NCI-H1417 (cell line): ENCODE measurements at regions not wholly inside any gene's neighbourhood (a gene's known extent, or its start where the extent isn't known, plus 50 kb on each side); places are given as distances from the start of the nearest gene placed in this dataset.
"Not testable (repeated sequence)": the region's sequence is repeated elsewhere in the genome, so short reads cannot be mapped to it uniquely, and the experiment has no call there.

ENCODE experiments used
- DNase-seq, 3 experiments: peaks; one replicate each; lab custom pipeline; 2025; lab: John Stamatoyannopoulos, UW

GRCh38 chr5:84961193-84961592 lies 576.5 kb upstream of the EDIL3 start:
- DNase-seq: no peak

- no peak for DNase-seq
Measured at GRCh38 chr5:84961903-84962302, 577.2 kb upstream of the EDIL3 start.

DNA sequence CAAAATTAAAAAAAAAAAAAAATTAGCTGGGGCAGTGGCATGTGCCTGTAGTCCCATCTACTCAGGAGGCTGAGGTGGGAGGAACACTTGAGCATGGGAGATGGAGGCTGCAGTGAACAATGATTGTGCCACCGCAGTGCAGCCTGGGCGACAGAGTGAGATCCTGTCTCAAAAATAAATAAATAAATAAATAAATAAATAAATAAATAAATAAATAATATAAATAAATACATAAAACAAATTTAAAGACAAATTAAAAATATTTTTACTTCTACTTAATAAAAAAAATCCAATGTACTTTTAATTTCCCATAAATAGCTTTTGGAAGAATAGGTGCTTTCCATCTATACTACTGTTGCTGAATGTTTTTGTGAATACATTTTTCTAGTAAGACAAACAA lies 598.4 kb upstream of the EDIL3 start:
- DNase-seq: no peak

DNA sequence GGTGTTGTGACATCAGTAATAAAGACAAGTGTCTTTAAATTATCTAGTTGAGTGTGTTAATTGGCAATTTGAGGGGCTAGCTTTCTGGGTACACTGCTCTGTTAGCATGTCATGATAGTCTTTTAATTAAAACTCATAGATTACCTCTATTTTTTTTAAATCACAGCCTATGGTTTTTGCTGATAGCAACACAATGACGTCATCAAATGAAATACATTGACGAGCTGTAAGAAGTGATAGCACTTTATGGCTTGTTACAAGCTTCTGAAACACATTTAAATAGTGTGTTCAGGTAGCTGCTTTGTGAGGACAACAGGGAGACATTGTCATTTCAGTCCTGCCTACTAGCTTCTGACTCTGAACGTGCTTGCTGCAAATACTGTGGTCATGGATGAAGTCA lies 600.5 kb upstream of the EDIL3 start:
- DNase-seq: no peak

DNA sequence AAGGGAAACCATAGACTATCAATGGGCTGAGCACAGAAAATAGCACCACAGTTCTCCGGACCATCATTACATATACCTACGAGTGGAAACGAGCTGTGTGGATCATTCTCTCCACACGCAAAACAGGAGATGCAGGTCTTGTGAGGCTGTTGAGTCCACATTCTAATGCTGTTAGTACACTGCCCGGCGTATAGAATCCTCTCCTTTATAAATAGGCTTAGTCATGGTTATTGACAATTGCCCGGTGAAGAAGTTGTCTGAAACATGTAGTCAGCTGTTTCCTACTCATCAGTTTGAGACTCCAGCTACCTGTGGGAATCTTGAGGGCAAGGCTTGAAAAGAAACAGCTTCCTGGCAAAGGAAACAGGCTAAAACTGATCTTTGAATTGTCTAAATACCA lies 602.0 kb upstream of the EDIL3 start:
- DNase-seq: no peak

- DNase-seq: no peak
Measured at GRCh38 chr5:85000671-85001070, 616.0 kb upstream of the EDIL3 start.

- not testable (repeated sequence) for DNase-seq
Measured at GRCh38 chr5:85002026-85002425, 617.3 kb upstream of the EDIL3 start.

DNA sequence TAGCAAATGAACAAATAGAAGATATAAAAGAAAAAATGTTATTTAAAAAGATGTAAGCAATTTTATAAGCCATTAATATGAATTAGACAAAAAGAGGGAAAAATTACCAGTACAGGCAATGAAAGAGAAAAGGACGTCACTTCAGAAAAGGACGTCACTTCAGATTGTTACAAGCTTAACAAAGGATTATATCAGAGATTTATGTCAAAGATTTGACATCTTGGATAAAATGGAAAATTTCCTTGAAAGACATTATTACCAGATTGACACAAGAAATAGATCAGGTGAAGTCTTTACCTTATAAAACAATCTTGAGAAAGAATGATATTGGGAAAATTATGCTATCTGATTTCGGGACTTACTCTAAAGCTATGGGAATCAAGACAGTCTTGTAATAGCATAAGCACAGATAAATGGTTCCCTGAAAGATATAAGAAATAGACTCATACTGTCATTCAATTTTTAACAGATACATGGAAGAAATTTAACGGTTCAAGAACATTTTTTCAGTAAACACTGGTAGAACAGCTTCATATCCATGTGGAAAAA lies 625.4 kb upstream of the EDIL3 start:
- DNase-seq: no peak

DNA sequence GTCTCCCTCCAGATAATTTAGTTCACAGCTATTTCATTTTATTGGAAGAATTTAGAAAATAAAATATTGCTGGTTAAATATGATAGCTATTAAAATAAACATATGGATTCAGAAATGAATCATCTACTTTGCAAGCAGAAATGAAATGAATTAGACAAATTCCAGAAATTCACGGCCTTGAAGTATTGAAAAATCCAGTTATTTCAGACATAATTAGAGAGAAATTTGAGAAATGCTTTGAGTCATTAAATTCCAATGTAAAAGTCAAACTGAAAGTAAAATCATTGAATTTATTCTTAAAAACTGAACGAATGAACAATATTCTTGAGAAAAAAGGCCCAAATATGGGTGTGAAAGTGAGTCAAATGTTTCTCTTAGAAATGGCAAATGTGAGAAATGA lies 632.6 kb upstream of the EDIL3 start:
- no peak for DNase-seq

GRCh38 chr5:85030316-85031084 lies 645.8 kb upstream of the EDIL3 start:
- DNase-seq: peak in 1 of 3 experiments; percentile 53

DNA sequence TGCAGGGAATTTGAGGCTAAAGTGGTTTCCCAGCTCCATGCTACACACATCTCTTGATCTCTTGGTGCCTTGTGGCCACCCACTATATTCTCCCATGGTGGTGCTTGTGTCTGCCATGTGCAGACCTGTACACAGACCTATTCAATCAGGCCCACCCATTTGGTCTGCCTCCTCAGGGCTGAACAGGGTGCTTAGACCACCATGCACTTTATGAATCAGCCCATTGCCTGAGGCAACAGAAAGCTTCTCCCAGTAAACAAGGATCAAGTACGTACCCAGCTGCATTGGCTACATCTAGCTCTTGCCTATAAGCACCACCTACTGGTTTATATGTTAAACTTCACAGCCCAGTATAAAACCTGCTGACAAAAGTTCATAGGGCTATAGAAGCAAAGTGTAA lies 664.3 kb upstream of the EDIL3 start:
- peak in 2 of 3 experiments; percentile 12 to 50 for DNase-seq

DNA sequence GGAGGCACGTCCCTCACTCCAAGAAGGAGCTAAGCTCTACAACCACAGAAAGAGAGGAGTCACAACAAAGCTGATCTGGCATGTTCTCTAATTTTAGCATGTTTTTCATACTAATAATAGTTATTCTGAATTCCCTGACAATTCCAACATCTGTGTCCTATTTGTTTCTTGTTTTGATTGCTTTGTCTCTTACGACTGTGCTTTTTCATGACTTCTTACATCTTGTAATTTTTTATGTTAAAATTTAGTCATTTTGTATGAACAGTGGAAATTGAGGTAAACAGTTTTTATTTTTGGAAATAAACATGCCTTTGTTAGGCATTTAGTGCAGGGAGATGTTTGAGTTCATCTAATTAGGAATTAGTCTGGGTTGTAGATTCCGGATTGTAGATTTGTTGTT lies 668.1 kb upstream of the EDIL3 start:
- no peak for DNase-seq

DNA sequence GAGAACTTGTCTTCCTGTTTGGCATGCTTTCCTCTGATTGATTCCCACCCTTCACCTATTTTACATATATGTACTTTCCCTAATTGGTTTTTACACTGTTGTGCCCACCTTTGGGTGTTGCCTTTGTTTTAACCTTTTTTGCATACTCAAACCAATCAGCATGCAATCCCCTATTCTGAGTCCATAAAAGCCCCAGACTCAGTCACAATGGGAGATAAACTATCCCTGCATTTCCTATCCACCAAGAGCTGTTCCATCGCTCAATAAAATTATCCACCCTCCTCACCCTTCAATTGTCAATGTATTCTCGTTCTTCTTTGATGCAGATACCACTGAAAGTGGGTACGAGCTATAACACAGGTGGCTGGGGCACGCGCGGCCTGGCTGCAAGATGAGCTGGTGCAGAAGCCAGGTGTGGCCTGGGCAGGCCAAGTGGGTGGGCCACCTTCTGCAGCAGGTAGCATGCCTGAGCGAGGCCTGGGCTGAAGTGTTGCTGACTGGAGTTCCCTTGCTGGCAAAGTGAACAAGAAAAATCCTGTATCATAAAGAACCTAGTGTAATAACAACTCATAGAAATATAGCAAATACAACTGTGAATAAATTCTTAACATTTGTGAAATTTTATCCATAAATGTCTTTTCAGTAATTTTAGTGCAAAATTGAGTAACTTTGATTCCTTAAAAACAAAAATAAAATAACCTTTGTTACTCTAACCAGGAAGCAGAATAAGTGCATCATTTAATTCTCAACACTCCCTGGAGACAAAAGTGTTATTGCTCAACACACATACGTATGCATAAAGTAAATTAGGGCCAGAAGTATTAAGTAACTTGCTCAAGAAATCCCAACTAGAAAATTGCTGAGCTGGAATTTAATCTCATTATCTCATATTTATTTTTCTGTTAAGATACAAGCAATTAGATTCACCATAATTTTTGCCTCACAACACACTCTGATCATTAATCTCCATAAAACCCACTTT lies 685.3 kb upstream of the EDIL3 start:
- DNase-seq: no peak

DNA sequence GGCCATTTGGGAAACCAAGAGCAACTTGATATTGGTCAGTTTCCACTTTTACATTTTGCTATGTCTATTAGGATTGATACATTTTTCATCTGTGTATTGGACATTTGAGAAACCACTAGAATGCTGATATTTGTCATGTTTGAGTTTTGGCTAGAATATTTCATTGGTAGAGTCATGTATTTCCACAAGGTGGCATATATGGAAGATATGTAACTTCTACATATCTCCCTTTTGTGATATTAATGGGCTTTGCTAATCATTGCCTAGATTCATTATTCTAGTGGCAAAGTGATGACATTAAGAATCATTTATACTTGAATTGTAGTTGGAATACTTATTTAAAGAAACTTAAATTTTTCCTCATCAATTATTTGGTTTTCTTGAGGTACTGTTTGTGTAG lies 692.9 kb upstream of the EDIL3 start:
- DNase-seq: peak in 1 of 3 experiments; percentile 2

- no peak for DNase-seq
Measured at GRCh38 chr5:85096421-85096820, 711.7 kb upstream of the EDIL3 start.

- no peak for DNase-seq
Measured at GRCh38 chr5:85108471-85108870, 723.8 kb upstream of the EDIL3 start.

DNA sequence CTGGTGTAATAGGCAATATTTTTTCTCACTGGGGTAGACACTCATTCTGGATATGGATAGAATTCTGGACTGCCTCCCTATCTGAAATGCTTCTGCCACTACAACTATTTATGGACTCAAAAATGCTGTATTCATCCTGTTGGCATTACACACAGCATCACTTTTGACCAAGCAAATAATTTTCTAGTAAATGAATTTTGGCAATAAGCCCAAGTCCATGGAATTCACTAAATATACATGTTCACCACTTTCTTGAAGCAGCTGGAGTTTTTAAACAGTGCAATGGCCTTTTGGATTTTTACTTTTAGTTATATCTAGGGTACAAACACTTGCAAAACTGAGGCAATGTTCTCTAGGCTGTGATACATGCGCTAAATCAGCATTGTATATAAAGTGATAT lies 724.9 kb upstream of the EDIL3 start:
- no peak for DNase-seq

GRCh38 chr5:85132269-85132668 lies 747.6 kb upstream of the EDIL3 start:
- DNase-seq: no peak

GRCh38 chr5:85140471-85140870 lies 755.8 kb upstream of the EDIL3 start:
- no peak for DNase-seq

GRCh38 chr5:85143138-85143537 lies 758.5 kb upstream of the EDIL3 start:
- DNase-seq: peak in 2 of 3 experiments; percentile 1 to 44

GRCh38 chr5:85148701-85149100 lies 764.0 kb upstream of the EDIL3 start:
- DNase-seq: no peak

DNA sequence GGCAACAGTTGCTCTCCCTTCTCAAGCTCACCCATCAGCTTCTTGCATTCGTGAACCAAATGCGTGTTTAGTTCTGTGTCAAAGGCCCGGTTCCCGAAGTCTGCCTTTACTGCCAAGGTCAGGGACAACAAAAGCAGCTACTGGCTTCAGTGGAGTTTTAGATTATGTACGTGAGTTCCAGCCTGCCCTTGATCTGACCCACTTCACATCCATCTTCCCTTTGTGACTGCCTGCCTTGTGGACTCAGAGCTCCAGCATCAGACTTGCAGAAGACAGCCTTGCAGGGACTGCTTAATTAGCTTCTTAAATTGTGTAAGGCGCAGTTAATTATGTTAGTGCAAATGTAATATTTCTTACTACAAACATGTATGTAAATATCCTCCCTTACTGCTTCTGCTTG lies 774.7 kb upstream of the EDIL3 start:
- no peak for DNase-seq

GRCh38 chr5:85168474-85168873 lies 783.8 kb upstream of the EDIL3 start:
- no peak for DNase-seq
